ENCODE measurements at regions not wholly inside any gene's neighbourhood (a gene's known extent, or its start where the extent isn't known, plus 50 kb on each side); places are given as distances from the start of the nearest gene placed in this dataset.

DNA sequence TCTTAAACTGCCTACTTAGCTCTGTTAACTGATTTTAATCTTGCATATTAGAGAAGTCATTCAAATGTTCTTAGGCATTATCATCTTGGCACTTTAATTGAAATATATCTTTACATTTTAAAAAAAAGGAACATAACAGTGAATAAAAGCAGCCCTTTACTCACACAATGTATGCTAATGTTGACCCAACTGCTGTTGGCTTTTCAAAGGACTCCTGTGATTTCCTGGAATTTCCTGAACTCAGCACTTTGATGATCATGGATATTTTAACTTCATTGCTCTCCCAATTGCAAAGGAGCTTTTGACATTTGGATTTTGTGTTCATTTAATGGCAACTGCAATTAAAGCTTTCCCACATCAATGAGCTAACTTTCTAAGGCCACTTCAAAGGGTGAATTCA is 1230.3 kb downstream of the DIAPH3 start:
- ChIA-PET CTCF (no interaction called here), POLR2A (interaction anchor here (0.6 kb wide), 1 partner anchor 1336 kb away, joined by 3 read pairs; no protein-coding TSS in a partner anchor)
- H3K4me1 ChIP-seq (ENCODE audit: control insufficient read depth in 1 of 2, insufficient read depth in 2 of 2, low read depth in 1 of 2, low read length in 1 of 2) = no peaks in the 10 kb centered on the region
- H3K4me3 ChIP-seq (ENCODE audit: low read depth in 2 of 2, low read length in 1 of 2) = no peak overlapping the region
- no peak overlapping the region for H3K27ac ChIP-seq (ENCODE audit: low read depth in 2 of 2, low read length in 1 of 2)
- H3K9me2 ChIP-seq = no peaks in the 10 kb centered on the region
- no peak overlapping the region for H3K4me2 ChIP-seq
- no peaks in the 10 kb centered on the region for H3K27me3 ChIP-seq (ENCODE audit: insufficient read depth)
- no peak overlapping the region for H2AFZ ChIP-seq (ENCODE audit: low read depth)
- H3K9ac ChIP-seq = no peak overlapping the region
- H4K20me1 ChIP-seq (ENCODE audit: insufficient read depth) = no peaks in the 10 kb centered on the region
- no peak for DNase-seq
- H3F3A ChIP-seq (replicated peaks; ENCODE audit: insufficient read depth) = no peaks in the 10 kb centered on the region
- no peaks in the 10 kb centered on the region for H3K36me3 ChIP-seq (replicated peaks in 1 of 2; ENCODE audit: control insufficient read depth in 1 of 2, insufficient read depth in 2 of 2, low read length in 1 of 2)
- no peaks in the 10 kb centered on the region for H3K79me2 ChIP-seq (ENCODE audit: insufficient read depth)
- no peaks in the 10 kb centered on the region for H3K9me3 ChIP-seq
- no peak for TF ChIP-seq RCOR1 (IDR thresholded peaks at IDR 0.05; ENCODE audit: low read length)
- TF ChIP-seq, protein P1, sequence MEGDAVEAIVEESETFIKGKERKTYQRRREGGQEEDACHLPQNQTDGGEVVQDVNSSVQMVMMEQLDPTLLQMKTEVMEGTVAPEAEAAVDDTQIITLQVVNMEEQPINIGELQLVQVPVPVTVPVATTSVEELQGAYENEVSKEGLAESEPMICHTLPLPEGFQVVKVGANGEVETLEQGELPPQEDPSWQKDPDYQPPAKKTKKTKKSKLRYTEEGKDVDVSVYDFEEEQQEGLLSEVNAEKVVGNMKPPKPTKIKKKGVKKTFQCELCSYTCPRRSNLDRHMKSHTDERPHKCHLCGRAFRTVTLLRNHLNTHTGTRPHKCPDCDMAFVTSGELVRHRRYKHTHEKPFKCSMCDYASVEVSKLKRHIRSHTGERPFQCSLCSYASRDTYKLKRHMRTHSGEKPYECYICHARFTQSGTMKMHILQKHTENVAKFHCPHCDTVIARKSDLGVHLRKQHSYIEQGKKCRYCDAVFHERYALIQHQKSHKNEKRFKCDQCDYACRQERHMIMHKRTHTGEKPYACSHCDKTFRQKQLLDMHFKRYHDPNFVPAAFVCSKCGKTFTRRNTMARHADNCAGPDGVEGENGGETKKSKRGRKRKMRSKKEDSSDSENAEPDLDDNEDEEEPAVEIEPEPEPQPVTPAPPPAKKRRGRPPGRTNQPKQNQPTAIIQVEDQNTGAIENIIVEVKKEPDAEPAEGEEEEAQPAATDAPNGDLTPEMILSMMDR (IDR thresholded peaks at IDR 0.05) = no peak
- TF ChIP-seq RXRA (IDR thresholded peaks at IDR 0.05; ENCODE audit: borderline replicate concordance, low read depth) = no peak
- TF ChIP-seq, protein P2, sequence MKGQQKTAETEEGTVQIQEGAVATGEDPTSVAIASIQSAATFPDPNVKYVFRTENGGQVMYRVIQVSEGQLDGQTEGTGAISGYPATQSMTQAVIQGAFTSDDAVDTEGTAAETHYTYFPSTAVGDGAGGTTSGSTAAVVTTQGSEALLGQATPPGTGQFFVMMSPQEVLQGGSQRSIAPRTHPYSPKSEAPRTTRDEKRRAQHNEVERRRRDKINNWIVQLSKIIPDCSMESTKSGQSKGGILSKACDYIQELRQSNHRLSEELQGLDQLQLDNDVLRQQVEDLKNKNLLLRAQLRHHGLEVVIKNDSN (IDR thresholded peaks at IDR 0.05; ENCODE audit: borderline replicate concordance, low read depth) = no peak
- TF ChIP-seq EP300 (IDR thresholded peaks at IDR 0.05; ENCODE audit: borderline replicate concordance in 1 of 2, low read depth in 1 of 2, low read length in 1 of 2) = no peak

DNA sequence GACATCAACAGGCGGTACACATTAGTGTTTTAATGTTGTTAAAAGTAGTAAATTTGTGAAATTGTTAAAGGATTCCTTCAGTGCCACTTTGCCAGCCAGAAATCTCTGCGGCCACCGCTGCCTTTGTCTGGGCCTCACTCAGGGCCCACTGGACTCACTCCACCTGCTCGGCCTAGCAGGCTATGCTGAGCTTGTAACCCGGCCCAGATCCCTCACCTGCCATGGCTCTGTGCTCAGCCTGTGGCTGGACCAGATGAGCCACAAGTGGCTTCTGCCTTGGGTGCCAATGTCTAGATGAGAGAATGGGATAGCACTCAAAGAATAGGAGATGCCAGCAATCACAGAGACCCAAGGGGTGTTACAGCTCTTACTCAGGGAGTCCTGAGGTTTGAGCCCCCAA is 1228.0 kb downstream of the DIAPH3 start:
- Histone ChIP-seq H3K9me3 (no peaks in the 10 kb centered on the region), H3K4me3 (ENCODE audit: low read depth in 2 of 2, low read length in 1 of 2) (no peak overlapping the region), H3K27me3 (ENCODE audit: insufficient read depth) (no peaks in the 10 kb centered on the region), H4K20me1 (ENCODE audit: insufficient read depth) (no peaks in the 10 kb centered on the region), H3K36me3 (replicated peaks in 1 of 2; ENCODE audit: control insufficient read depth in 1 of 2, insufficient read depth in 2 of 2, low read length in 1 of 2) (no peaks in the 10 kb centered on the region), H3K9ac (no peak overlapping the region), H3K9me2 (no peaks in the 10 kb centered on the region), H2AFZ (ENCODE audit: low read depth) (no peak overlapping the region), H3K79me2 (ENCODE audit: insufficient read depth) (no peaks in the 10 kb centered on the region), H3K4me2 (no peak overlapping the region), H3F3A (replicated peaks; ENCODE audit: insufficient read depth) (no peaks in the 10 kb centered on the region), H3K4me1 (ENCODE audit: control insufficient read depth in 1 of 2, insufficient read depth in 2 of 2, low read depth in 1 of 2, low read length in 1 of 2) (no peaks in the 10 kb centered on the region), H3K27ac (ENCODE audit: low read depth in 2 of 2, low read length in 1 of 2) (no peak overlapping the region)
- WGBS (ENCODE audit: low lambda C conversion rate) = 64% methylated on average over 4 of the region's 5 CpGs
- ChIA-PET POLR2A (no interaction called here), CTCF (interaction anchor here (0.6 kb wide), 1 partner anchor 26 kb away, joined by 3 read pairs; no protein-coding TSS in a partner anchor)
- no peak for DNase-seq
- TF ChIP-seq ELF1 (IDR thresholded peaks at IDR 0.05) (no peak), GABPA (IDR thresholded peaks at IDR 0.05; ENCODE audit: low read depth) (no peak), RXRA (IDR thresholded peaks at IDR 0.05; ENCODE audit: borderline replicate concordance, low read depth) (no peak), SMC3 (IDR thresholded peaks at IDR 0.05; ENCODE audit: low read depth, low read length) (no peak), GATA2 (CRISPR knock-in tag; IDR thresholded peaks at IDR 0.05) (no peak)
- TF ChIP-seq, protein P3, sequence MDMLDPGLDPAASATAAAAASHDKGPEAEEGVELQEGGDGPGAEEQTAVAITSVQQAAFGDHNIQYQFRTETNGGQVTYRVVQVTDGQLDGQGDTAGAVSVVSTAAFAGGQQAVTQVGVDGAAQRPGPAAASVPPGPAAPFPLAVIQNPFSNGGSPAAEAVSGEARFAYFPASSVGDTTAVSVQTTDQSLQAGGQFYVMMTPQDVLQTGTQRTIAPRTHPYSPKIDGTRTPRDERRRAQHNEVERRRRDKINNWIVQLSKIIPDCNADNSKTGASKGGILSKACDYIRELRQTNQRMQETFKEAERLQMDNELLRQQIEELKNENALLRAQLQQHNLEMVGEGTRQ (IDR thresholded peaks at IDR 0.05; ENCODE audit: borderline replicate concordance, low read depth, low read length) = no peak
- TF ChIP-seq, protein P2 (IDR thresholded peaks at IDR 0.05; ENCODE audit: borderline replicate concordance, low read depth) = no peak
- TF ChIP-seq, protein P4, sequence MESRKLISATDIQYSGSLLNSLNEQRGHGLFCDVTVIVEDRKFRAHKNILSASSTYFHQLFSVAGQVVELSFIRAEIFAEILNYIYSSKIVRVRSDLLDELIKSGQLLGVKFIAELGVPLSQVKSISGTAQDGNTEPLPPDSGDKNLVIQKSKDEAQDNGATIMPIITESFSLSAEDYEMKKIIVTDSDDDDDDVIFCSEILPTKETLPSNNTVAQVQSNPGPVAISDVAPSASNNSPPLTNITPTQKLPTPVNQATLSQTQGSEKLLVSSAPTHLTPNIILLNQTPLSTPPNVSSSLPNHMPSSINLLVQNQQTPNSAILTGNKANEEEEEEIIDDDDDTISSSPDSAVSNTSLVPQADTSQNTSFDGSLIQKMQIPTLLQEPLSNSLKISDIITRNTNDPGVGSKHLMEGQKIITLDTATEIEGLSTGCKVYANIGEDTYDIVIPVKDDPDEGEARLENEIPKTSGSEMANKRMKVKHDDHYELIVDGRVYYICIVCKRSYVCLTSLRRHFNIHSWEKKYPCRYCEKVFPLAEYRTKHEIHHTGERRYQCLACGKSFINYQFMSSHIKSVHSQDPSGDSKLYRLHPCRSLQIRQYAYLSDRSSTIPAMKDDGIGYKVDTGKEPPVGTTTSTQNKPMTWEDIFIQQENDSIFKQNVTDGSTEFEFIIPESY (IDR thresholded peaks at IDR 0.05; ENCODE audit: borderline replicate concordance, low read depth) = no peak
